ENCODE measurements at regions not wholly inside any gene's neighbourhood (a gene's known extent, or its start where the extent isn't known, plus 50 kb on each side); places are given as distances from the start of the nearest gene placed in this dataset.

- no peak for DNase-seq (ENCODE audit: low read depth in 3 of 3, low spot score in 1 of 3)
Observed at GRCh38 chr3:5304789-5305683, 117.5 kb downstream of the EDEM1 start.

- DNase-seq (ENCODE audit: low read depth in 3 of 3, low spot score in 1 of 3): no peak
Observed at GRCh38 chr3:5305684-5305989, 118.1 kb downstream of the EDEM1 start.

- no peak for DNase-seq (ENCODE audit: low read depth in 3 of 3, low spot score in 1 of 3)
Observed at GRCh38 chr3:5309171-5309570, 121.7 kb downstream of the EDEM1 start.

- DNase-seq (ENCODE audit: low read depth in 3 of 3, low spot score in 1 of 3): no peak
Observed at GRCh38 chr3:5309602-5310001, 122.1 kb downstream of the EDEM1 start.

DNA sequence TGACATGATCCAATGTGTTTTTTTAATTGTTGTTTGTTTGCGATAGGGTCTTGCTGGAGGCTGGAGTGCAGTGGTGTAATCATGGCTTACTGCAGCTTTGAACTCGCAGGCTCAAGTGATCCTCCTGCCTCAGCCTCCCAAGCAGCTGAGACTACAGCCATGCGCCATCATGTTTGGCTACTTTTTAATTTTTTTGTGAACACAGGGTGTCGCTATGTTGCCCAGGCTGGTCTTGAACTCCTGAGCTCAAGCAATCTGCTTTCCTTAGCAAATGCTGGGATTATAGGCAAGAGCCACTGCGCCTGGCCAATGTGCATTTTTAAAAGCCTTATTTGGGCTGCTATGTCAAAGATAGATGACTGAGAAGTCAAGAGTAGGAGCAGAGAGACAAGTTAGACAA, 123.0 kb downstream of the EDEM1 start:
- no peak for DNase-seq (ENCODE audit: low read depth in 3 of 3, low spot score in 1 of 3)

DNA sequence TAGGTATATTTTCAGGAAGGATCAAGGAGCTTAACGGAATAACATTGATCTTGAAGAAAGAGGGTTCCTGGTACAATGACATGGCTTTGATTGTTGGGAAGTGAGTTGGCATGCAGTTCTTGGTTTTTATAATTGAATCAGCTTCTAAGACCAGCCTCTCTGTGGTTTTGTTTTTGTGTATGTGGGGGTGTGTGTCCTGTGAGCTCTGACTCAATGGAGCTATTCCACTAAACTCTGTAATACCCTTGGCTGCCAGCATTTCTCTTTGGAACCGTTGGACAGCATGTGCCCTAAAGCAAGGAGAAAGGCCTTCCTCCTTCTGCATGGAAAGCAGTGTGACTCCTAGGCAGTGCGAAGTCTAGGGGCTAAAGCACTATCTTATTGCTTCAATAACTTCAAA, 124.8 kb downstream of the EDEM1 start:
- DNase-seq (ENCODE audit: low read depth in 3 of 3, low spot score in 1 of 3): no peak

DNA sequence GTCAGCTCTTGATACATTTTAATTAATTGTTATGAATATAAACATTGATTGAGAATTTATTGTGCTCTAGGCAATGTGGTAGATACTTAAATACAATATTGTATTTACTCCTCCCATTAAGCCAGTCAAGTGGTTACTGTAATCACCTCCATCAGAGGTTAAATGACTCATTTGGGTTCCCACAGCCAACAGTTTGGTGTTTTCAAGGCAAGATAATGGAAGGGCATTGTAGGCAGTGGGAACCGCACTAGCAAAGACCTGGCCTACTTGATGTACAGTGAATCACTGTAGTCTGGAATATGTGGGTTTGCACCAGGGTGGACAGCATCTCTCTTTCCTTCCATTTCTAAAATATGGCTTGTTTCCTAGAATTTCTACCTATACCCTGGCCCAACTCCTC, 127.4 kb downstream of the EDEM1 start:
- DNase-seq (ENCODE audit: low read depth in 3 of 3, low spot score in 1 of 3): no peak

DNA sequence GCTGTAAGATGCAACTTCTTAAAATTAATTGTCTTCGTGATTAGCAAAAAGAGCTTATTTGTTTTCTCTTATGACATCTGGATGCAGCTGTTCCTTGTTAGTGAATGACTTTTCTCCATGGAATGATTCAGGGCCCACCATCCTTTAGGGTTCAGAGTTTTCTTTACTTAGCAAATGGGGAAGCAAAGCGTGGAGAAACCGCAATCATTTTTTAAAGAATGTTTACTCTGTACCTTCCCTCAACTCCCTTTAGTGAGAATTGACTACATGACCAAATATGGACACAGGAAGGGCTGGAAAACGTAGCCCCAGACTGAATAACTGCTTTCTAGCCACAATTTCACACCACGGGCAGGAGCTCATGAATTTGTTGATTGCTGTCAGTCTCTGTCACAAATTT, 130.1 kb downstream of the EDEM1 start:
- DNase-seq (ENCODE audit: low read depth in 3 of 3, low spot score in 1 of 3): no peak

GRCh38 chr3:5319454-5319853, 131.9 kb downstream of the EDEM1 start:
- DNase-seq (ENCODE audit: low read depth in 3 of 3, low spot score in 1 of 3): no peak

DNA sequence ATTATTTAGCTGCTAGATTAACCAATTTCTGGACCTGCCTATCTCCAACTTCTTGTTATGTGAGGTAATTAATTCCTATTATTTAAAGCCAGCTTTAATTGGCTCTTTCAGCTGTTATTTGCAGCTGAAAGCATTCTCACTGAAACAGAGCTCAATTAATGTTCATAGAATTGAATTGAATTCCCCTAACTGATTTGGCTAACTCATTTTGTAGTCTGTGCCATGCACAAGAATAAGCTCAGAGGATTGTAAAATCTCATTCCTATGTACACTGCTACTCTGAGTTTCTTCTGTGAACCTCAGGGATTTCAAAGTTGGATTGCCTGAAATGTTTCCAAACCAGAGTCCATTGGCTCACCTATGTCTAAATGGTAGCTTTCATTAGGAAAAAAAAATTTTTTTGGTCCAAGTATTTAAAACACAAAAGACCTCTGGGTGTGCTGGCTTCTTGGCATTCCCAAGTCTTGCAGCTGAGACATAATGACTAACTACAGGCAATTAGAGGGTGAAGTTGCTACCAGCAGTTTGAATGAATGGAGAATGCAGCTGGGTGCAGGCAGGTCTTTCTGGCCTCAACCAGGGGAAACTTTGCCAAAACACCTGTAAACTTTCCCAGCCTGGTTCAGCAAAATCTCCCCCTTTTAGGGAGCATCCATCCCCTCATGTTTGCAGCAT, 134.3 kb downstream of the EDEM1 start:
- no peak for DNase-seq (ENCODE audit: low read depth in 3 of 3, low spot score in 1 of 3)

- no peak for DNase-seq (ENCODE audit: low read depth in 3 of 3, low spot score in 1 of 3)
Observed at GRCh38 chr3:5324780-5325179, 137.3 kb downstream of the EDEM1 start.

GRCh38 chr3:5330152-5330810, 142.8 kb downstream of the EDEM1 start:
- DNase-seq (ENCODE audit: low read depth in 3 of 3, low spot score in 1 of 3): no peak

DNA sequence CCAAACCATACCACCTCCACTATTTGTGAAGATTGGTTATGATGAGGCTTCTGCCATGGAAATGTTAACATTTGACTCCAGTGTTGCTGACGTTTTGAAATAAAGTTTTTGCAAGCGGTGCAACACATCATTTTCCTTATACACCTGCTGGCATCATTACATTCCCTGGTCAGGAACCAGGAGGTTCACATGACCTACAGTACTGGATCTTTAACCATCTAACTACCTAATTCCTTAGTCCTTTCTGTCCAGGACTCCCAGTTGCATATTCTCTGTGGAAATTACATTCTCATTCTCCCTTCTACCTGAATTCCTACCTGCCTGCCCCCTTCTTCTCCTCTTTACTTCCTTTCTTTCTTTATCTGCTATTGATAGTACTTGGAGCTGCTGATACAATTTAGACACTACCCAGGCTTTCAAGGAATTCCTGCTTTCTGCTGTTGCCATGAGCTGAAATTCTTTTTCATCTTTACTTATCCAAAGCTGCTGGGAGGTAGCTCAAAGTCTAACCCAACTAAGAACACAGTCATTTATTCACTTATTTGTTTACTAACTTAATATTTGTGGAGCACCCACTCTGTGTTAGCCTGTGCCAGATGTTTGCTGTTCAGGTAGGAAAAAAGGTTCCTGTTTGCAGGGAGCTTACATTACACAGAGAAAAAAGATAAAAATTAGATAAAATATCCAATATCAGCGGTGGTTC, 144.2 kb downstream of the EDEM1 start:
- DNase-seq (ENCODE audit: low read depth in 3 of 3, low spot score in 1 of 3): no peak

GRCh38 chr3:5332270-5332956, 144.9 kb downstream of the EDEM1 start:
- no peak for DNase-seq (ENCODE audit: low read depth in 3 of 3, low spot score in 1 of 3)

- no peak for DNase-seq (ENCODE audit: low read depth in 3 of 3, low spot score in 1 of 3)
Observed at GRCh38 chr3:5339967-5340535, 152.5 kb downstream of the EDEM1 start.

- DNase-seq (ENCODE audit: low read depth in 3 of 3, low spot score in 1 of 3): no peak
Observed at GRCh38 chr3:5341610-5342009, 154.1 kb downstream of the EDEM1 start.

- no peak for DNase-seq (ENCODE audit: low read depth in 3 of 3, low spot score in 1 of 3)
Observed at GRCh38 chr3:5343459-5343858, 156.0 kb downstream of the EDEM1 start.

- no peak for DNase-seq (ENCODE audit: low read depth in 3 of 3, low spot score in 1 of 3)
Observed at GRCh38 chr3:5344707-5345106, 157.2 kb downstream of the EDEM1 start.

DNA sequence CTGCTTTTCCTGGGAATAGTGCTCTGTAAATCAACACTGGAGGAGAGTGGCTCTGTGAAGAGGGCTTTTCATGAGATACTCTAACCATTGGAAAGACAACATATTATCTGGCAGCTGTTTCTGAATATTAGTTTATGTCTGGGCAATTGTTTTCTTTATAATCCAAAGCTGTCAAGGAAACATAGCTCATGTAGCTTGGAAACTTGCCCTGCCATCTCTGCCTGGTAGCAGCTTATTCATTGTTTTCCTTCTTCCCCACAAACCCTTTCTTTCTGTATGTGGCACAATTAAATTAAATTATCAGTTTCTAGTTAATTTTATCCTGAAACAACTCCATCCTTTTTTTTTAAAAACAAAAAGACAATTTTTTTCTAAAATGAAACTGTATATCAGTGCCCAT, 160.0 kb downstream of the EDEM1 start:
- DNase-seq (ENCODE audit: low read depth in 3 of 3, low spot score in 1 of 3): no peak

DNA sequence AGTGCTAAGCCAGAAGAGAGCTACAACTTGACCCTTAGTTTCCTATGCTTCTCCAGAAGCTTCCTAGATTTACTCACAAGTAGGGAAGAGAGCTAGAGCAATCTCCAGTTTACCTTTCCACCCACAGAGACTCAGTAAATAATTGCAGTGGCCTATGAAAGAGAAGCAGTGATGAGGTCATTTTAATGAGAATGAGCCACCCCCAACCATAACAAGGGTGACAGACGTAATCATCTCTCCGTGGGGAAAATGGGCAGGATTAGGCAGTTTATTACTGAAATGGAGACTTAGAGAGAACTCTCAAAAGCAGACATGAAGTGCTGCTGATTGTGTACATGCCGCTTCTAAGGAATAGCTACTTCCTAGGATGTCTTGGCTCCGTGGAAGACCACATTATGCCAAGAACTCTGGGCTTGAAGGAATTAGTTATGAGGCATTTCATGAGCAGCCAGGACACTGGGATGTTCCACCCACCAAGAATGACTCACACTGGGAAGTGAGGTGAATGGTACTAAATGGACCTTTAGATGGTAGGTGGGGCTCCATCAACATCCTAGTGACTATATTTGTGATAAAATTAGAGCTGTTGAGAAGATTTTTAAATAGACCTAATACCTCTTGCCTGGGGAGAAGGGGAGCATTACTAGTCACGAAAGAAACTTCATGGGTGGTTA, 160.9 kb downstream of the EDEM1 start:
- no peak for DNase-seq (ENCODE audit: low read depth in 3 of 3, low spot score in 1 of 3)
